Esophagus muscularis mucosa (tissue), 4 donors: ENCODE measurements at regions not wholly inside any gene's neighbourhood (a gene's known extent, or its start where the extent isn't known, plus 50 kb on each side); places are given as distances from the start of the nearest gene placed in this dataset.
A peak's percentile ranks its signal among the peaks of the same experiment; 100 is the strongest.

Source experiments
- DNase-seq: peaks from one replicate; pipeline ENCODE4 v3.0.0-alpha.2; 2017; ENCODE audit errors: extremely low spot score
- H3K27ac ChIP-seq, 4 donors: fragments of 200-600 bp; sonication (generic); replicated peaks in 1 of 4; 1 replicate in 3 of 4; 2 replicates in 1 of 4; pipeline ENCODE4 v1.5.1; 2016 to 2019; ENCODE audit warnings: mild to moderate bottlenecking in 1 of 4
- H3K27me3 ChIP-seq, 4 donors: fragments of 200-600 bp; sonication (generic); one replicate each; pipeline versions ENCODE4 v1.5.1 to v1.6.0; 2016 to 2019
- H3K36me3 ChIP-seq, 4 donors: fragments of 200-600 bp; sonication (generic); one replicate each; pipeline ENCODE4 v1.5.1; 2016 to 2019
- H3K4me1 ChIP-seq, 4 donors: fragments of 200-600 bp; sonication (generic); one replicate each; pipeline ENCODE4 v1.5.1; 2016 to 2019
- H3K4me3 ChIP-seq, 4 donors: fragments of 200-600 bp; sonication (generic); 1 replicate in 2 of 4; 2 replicates in 2 of 4; pipeline ENCODE4 v1.5.1; 2016 to 2019; ENCODE audit warnings: mild to moderate bottlenecking in 4 of 4, moderate library complexity in 1 of 4
- H3K9me3 ChIP-seq, 4 donors: fragments of 200-600 bp; sonication (generic); 1 replicate in 3 of 4; 2 replicates in 1 of 4; pipeline ENCODE4 v1.5.1; 2016 to 2019
- CTCF ChIP-seq, 3 experiments: fragments of 200-600 bp in 2 of 3; fragments of 450-650 bp in 1 of 3; sonication (generic) in 2 of 3; IDR thresholded peaks; one replicate each; pipeline ENCODE4 v1.5.1; 2017 to 2019; ENCODE audit warnings: antibody characterized with exemption in 3 of 3, mild to moderate bottlenecking in 2 of 3, moderate library complexity in 1 of 3
- EP300 ChIP-seq: sonication (generic); formaldehyde crosslinking; IDR thresholded peaks from one replicate; pipeline ENCODE4 v1.6.1; 2017; ENCODE audit warnings: antibody characterized with exemption
- POLR2A ChIP-seq: fragments of 450-650 bp; IDR thresholded peaks from one replicate; pipeline ENCODE4 v1.6.1; 2017; ENCODE audit warnings: antibody characterized with exemption, moderate library complexity, mild to moderate bottlenecking, low read depth
- POLR2AphosphoS5 ChIP-seq, 2 donors: sonication (generic); formaldehyde crosslinking; IDR thresholded peaks; one replicate each; pipeline ENCODE4 v1.6.1; 2017; ENCODE audit warnings: antibody characterized with exemption in 2 of 2
- WGBS: methylation state at CpG from one replicate; pipeline ENCODE4 v1.1.5; 2018; 5-methylcytosine and 5-hydroxymethylcytosine counted together
- intact Hi-C: fragments of 100-400 bp; cut with DNase I; formaldehyde crosslinking; loops from one replicate; pipeline ENCODE4 v1.15.1; 2023

GRCh38 chr6:25038999-25039398 is 103.2 kb upstream of the RIPOR2 start:
- Histone ChIP-seq H3K27me3 (no peaks in the 10 kb centered on the region), H3K4me3 (no peak overlapping the region), H3K36me3 (no peaks in the 10 kb centered on the region), H3K9me3 (no peaks in the 10 kb centered on the region), H3K4me1 (peaks cover 0 to 3% (median 0%) of the 10 kb centered on the region in 4 donors), H3K27ac (no peak overlapping the region)
- DNase-seq, result no peak
- intact Hi-C loops, result no loop called here
- WGBS, result 66% methylated on average over 6 of the region's 6 CpGs
- TF ChIP-seq CTCF (IDR thresholded peaks at IDR 0.05) (no peak), EP300 (no peak), POLR2A (no peak), POLR2AphosphoS5 (IDR thresholded peaks at IDR 0.05) (no peak)

GRCh38 chr6:25041485-25042035 is 105.8 kb upstream of the RIPOR2 start:
- no peaks in the 10 kb centered on the region for H3K27me3 ChIP-seq
- WGBS, result 84% methylated on average over 12 of the region's 12 CpGs
- no peaks in the 10 kb centered on the region for H3K36me3 ChIP-seq
- no peak for TF ChIP-seq EP300
- no peak for TF ChIP-seq CTCF (IDR thresholded peaks at IDR 0.05)
- TF ChIP-seq POLR2A, result no peak
- TF ChIP-seq POLR2AphosphoS5 (IDR thresholded peaks at IDR 0.05), result no peak
- no peaks in the 10 kb centered on the region for H3K9me3 ChIP-seq
- peak; percentile 75 for DNase-seq
- no peak overlapping the region for H3K27ac ChIP-seq
- peak overlapping the region in 3 of 4 donors; percentile 1 to 26 (median 10) for H3K4me3 ChIP-seq
- intact Hi-C loops, result no loop called here
- no peaks in the 10 kb centered on the region for H3K4me1 ChIP-seq

- no peaks in the 10 kb centered on the region for H3K27me3 ChIP-seq
- no peaks in the 10 kb centered on the region for H3K4me1 ChIP-seq
- DNase-seq, result peak; percentile 89
- no peaks in the 10 kb centered on the region for H3K9me3 ChIP-seq
- TF ChIP-seq POLR2A (no peak), CTCF (IDR thresholded peaks at IDR 0.05) (no peak), POLR2AphosphoS5 (IDR thresholded peaks at IDR 0.05) (no peak), EP300 (no peak)
- peak overlapping the region in 1 of 4 donors; percentile 10 for H3K4me3 ChIP-seq
- H3K36me3 ChIP-seq, result no peaks in the 10 kb centered on the region
- intact Hi-C loops, result no loop called here
- no peak overlapping the region for H3K27ac ChIP-seq
- 76% methylated on average over 13 of the region's 13 CpGs for WGBS
Measured at GRCh38 chr6:25042036-25042521, 106.3 kb upstream of the RIPOR2 start.

- 94% methylated on average over 5 of the region's 5 CpGs for WGBS
- intact Hi-C loops, result no loop called here
- no peak for TF ChIP-seq EP300
- TF ChIP-seq POLR2A, result no peak
- no peak for TF ChIP-seq CTCF (IDR thresholded peaks at IDR 0.05)
- TF ChIP-seq POLR2AphosphoS5 (IDR thresholded peaks at IDR 0.05), result no peak
- H3K4me1 ChIP-seq, result no peaks in the 10 kb centered on the region
- no peaks in the 10 kb centered on the region for H3K9me3 ChIP-seq
- H3K27ac ChIP-seq, result no peak overlapping the region
- H3K36me3 ChIP-seq, result no peaks in the 10 kb centered on the region
- peak; percentile 31 for DNase-seq
- no peaks in the 10 kb centered on the region for H3K27me3 ChIP-seq
- H3K4me3 ChIP-seq, result no peak overlapping the region
Measured at GRCh38 chr6:25042536-25042935, 106.8 kb upstream of the RIPOR2 start.
